H7 (cell line): ENCODE measurements at regions not wholly inside any gene's neighbourhood (a gene's known extent, or its start where the extent isn't known, plus 50 kb on each side); places are given as distances from the start of the nearest gene placed in this dataset.
A peak's percentile ranks its signal among the peaks of the same experiment; 100 is the strongest.

Experiments
- DNase-seq: peaks from one replicate; pipeline ENCODE4 v3.0.0; 2012
- H3K27me3 ChIP-seq: 2 replicates; pipeline ENCODE4 v1.6.0; 2011; ENCODE audit warnings: mild to moderate bottlenecking, low read length; ENCODE audit not compliant: control insufficient read depth, insufficient read depth
- H3K36me3 ChIP-seq: replicated peaks from 2 replicates; pipeline ENCODE4 v1.5.1; 2011; ENCODE audit warnings: low read length; ENCODE audit not compliant: control insufficient read depth, insufficient read depth
- H3K4me3 ChIP-seq: 2 replicates; pipeline ENCODE4 v1.5.1; 2011; ENCODE audit warnings: low read depth, mild to moderate bottlenecking, control low read depth, low read length, moderate library complexity; ENCODE audit not compliant: insufficient read depth

DNA sequence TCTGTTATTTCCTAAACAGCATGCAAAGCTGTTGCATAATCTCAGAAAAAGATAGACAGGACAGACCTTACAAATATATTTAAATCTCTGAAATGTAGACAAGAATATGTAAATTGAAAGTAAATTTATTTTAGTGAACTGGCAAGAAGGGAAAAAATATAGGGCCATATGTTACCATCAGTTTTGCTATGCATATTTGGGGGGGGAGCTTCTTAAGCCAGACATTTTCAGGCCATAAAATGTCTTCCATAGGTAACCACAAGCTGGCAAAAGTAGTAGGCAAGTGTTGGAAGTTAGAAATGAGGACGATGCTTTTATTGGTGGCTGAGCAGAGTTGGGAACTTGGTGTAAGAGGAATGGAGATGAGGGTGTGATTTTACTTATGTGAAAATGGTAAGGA lies 272.0 kb upstream of the CXXC4 start:
- DNase-seq = no peak
- no peak overlapping the region for H3K4me3 ChIP-seq
- H3K27me3 ChIP-seq = no peaks in the 10 kb centered on the region; the same call in 1 of the 2 replicates
- no peaks in the 10 kb centered on the region for H3K36me3 ChIP-seq

DNA sequence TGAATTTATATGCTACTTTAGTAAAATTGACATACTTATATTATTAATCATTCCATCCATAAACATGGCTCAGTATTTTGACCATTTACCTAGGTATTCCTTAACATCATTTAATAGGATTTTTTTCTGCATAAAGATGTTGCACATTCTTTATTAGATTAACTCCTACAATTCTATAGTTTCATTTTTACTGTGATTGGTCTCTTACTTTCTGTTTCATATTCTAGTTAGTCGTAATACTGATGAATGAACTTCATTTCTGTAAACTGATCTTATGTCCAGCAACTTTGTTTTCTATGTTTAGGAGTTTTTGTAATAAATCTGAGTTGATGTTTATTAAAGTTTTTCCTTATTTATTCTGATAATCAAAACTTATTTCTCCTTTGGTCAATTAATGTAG lies 278.2 kb upstream of the CXXC4 start:
- H3K4me3 ChIP-seq = no peak overlapping the region
- no peaks in the 10 kb centered on the region for H3K36me3 ChIP-seq
- H3K27me3 ChIP-seq = no peaks in the 10 kb centered on the region; the same call in 1 of the 2 replicates
- DNase-seq = no peak

DNA sequence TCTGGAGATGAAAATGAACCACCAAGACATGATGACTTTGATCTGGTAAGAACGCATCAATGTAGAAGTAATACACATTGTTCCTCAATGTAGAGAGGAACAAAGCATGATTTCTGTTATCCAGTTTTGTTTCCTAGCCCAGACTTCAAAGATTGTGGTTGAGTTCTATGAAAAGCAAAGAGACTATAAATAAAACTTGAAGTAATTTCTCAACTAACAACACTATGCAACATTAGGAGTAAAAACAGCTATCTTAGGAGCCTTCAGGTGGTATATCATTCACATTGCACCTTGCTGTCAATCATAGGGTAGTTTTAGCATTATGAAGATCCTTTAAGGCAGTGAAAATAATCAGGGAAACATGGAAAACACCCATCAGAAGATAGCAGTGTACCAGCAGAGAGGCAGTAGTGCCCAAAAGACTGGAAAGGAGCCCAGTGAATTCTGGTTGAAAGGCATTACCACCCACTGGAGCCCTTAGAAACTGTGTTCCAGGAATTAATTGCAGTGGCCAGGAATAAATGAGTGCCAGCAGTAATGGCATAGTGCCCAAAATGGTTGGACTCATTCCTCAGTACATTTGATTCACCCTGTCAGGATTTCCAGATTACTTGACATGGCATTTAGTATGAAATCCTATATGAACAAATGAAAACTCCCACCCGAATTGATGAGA lies 300.7 kb upstream of the CXXC4 start:
- no peaks in the 10 kb centered on the region for H3K27me3 ChIP-seq
- DNase-seq = no peak
- H3K36me3 ChIP-seq = no peaks in the 10 kb centered on the region
- H3K4me3 ChIP-seq = no peak overlapping the region

GRCh38 chr4:104811727-104812126 lies 317.0 kb upstream of the CXXC4 start:
- no peaks in the 10 kb centered on the region for H3K36me3 ChIP-seq
- DNase-seq = peak; percentile 2
- no peaks in the 10 kb centered on the region for H3K27me3 ChIP-seq
- no peak overlapping the region for H3K4me3 ChIP-seq

DNA sequence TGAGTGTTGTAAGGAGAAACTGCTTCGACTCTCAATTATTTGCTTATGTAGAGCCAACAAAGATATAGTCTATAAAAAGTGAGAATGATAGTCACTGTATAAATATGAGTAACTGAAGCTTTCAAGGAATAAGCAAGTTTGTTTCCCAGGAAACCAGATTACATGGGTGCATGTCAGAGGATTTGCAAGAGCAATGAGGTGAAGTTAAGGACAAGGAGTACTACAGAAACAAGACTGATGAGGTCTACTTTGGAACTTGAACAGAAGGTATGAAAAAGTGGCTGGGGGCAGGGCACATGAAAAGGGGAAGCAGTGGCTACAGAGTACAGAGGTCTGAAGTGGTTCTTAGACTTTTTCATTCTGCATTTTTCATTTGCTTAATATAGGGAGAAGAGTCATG lies 321.0 kb upstream of the CXXC4 start:
- no peak overlapping the region for H3K4me3 ChIP-seq
- no peak for DNase-seq
- no peaks in the 10 kb centered on the region for H3K27me3 ChIP-seq

DNA sequence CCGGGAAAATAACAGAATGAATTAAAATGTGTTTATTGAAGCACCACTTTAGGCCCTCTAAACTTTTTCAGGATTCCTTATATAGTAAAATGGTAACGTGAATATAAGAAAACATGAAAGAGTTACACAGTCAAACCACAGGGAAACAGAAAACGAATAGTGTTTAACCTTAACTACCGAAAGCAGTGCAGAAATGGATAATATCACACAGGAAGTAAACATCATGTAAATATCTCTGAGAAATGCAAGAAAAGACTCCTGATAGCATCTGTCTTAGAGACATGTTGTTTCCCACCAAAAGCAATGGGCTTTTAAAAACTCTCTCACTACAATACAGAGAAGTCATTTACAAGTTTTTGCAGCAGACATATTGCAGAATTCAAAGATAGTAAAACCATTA lies 323.9 kb upstream of the CXXC4 start:
- DNase-seq = no peak
- no peaks in the 10 kb centered on the region for H3K27me3 ChIP-seq
- H3K4me3 ChIP-seq = no peak overlapping the region
- no peaks in the 10 kb centered on the region for H3K36me3 ChIP-seq

More for the DNA sequence above, 321.0 kb upstream of the CXXC4 start:
- H3K36me3 ChIP-seq = no peaks in the 10 kb centered on the region

DNA sequence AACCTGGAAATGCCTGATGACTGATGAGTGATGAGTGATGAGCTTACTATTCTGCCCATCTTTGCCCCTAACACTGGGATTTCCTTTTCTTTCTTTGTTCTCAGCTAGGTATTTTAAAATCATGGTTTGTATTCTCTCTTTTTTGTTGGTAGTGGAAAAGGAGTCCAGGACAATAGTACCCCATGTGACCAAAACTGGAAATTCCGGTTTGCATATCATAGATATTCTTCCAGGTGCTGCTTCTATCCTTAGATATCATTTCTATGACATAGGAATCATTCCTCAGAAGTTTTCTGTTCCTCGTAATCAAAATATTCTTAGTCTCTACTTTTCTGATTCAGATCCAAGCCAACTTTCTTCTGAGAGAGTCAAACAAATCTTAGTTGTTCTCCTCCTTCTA lies 320.5 kb upstream of the TET2 start:
- no peaks in the 10 kb centered on the region for H3K27me3 ChIP-seq
- H3K36me3 ChIP-seq = no peaks in the 10 kb centered on the region
- DNase-seq = no peak
- no peak overlapping the region for H3K4me3 ChIP-seq

DNA sequence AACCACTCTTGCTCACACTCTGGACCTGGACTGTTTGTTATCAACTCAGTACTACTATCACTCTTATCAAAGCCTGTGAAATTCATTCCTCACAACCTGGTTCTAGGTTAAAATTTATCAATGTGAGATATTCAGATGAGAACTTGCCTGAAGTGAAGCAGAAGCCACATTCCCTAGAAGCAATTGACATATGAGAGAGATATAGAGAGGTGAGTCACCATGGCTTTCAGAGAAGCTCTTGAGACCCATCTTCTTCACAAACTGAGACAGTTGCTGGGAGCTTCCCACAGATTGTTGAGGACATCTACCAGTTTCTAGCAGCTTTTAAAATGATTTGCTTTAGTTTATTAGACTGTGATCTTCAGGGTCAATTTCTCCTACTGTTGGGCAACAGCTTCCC lies 316.9 kb upstream of the TET2 start:
- no peak for DNase-seq

GRCh38 chr4:104848597-104849225 lies 298.0 kb upstream of the TET2 start:
- DNase-seq = no peak
- H3K36me3 ChIP-seq = no peaks in the 10 kb centered on the region
- no peaks in the 10 kb centered on the region for H3K27me3 ChIP-seq
- no peak overlapping the region for H3K4me3 ChIP-seq

More for the DNA sequence above, 316.9 kb upstream of the TET2 start:
- Histone ChIP-seq H3K27me3 (no peaks in the 10 kb centered on the region), H3K36me3 (no peaks in the 10 kb centered on the region), H3K4me3 (no peak overlapping the region)

DNA sequence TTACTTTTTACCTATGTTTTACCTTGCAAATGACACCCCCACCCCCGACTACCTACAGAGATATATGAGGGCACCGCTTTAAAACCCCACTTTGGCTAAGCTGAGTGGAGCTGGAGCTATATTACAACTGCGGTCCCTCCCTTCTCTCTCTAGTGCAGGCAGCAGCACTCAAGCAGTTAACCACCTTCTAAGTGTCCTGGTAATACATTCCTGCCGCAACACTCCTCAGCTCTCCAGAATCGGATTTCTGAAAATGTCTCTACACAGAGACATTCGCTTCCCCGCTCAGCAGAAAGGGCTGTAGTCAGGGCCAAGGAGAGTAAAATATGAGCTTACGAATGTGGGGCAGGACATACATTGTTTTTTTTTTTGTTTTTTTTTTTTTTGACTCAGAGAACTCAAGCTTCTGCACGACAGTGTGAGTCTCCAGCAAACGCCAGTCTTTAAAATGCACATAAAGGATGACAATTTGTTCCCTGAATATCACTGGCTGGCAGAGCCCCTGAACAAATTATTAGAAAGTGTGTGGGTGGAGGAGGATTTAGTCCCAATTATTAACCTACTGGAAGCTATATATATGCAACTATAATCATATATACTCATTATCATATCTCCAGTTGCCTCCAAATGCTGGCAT lies 287.0 kb upstream of the TET2 start:
- DNase-seq = peak; percentile 17
- Histone ChIP-seq H3K27me3 (no peaks in the 10 kb centered on the region), H3K4me3 (no peak overlapping the region), H3K36me3 (no peaks in the 10 kb centered on the region)

DNA sequence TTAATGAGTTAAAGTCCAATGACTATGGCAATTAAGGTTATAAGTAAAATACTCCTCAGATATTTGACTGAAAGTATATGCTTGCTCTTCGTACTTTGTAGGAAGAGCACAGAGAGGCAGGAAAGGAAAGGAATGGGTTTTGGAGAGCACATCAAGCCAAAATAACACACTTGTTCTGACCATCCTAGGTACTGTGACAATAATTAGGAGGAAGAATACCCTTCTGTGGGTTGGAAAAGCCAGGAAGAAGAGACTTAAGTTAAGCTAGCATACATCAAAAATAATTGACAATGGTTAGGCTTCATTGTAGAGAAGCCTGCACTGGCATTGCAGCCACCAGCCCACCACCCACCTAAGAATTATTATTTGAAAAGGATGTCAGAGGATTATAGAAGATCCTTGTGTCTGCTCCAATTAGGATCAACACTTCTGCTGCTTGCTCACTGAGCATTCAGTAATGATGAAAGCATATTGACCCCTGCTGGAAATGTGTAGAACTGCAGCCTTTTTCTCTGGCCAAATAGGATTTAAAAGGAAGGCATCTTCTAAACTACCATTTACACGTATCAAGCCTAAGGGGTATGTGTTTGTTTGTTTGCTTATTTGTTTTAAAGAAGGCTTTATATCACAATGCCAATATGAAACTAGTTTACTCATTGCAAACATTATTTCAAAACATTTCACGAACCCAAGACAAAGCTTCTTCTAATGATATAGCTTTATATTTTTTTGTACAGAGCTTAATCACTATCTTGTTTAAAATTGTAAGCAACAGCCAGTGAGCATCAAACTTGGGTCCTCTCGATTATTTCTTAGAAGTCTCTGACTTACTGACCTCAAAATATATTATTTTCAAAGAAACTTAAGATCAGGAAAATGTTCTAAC lies 286.2 kb upstream of the TET2 start:
- DNase-seq = peak; percentile 53
- Histone ChIP-seq H3K27me3 (no peaks in the 10 kb centered on the region), H3K36me3 (no peaks in the 10 kb centered on the region), H3K4me3 (no peak overlapping the region)

DNA sequence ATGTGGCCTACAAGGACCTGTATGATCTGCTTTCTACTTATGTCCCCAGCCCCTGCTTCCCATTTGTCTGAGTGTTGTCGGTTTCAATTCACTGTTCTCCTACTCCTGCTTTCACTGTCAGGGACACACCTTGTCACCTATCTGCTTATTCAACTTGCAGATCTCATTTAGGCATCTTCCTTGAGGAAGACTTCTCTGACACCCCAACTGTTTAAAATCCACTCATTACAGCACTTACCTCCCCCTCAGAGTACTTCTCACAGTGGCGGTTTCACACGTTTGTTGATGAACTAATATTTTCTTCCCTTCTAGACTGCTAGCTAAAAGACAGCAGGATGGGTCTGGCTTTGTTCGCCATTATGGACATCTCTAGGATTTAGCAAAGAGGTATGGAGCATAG lies 279.9 kb upstream of the TET2 start:
- H3K36me3 ChIP-seq = no peaks in the 10 kb centered on the region
- DNase-seq = no peak
- H3K4me3 ChIP-seq = no peak overlapping the region
- H3K27me3 ChIP-seq = no peaks in the 10 kb centered on the region; the same call in 1 of the 2 replicates

- Histone ChIP-seq H3K27me3 (no peaks in the 10 kb centered on the region; the same call in 1 of the 2 replicates), H3K36me3 (no peaks in the 10 kb centered on the region), H3K4me3 (no peak overlapping the region)
- no peak for DNase-seq
Observed at GRCh38 chr4:104868533-104868932, 278.1 kb upstream of the TET2 start.

DNA sequence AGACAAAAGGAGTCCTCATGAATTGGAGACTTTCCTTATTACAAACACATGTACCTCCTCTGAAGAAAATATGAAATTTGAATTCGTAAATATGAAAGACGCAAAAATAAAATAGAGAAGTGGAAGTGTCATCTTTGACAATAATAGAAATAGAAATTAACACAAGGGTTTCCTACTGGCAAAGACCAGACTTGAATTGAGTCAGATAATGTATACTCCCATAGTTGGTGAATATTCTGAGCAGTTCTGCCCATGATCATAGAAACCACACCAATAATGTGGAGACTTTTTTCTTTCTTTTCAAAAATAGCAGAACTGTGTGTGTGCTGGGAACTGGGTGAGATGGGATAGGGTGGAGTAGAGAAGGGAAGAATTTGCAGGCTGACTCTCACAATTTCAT lies 277.7 kb upstream of the TET2 start:
- H3K36me3 ChIP-seq = no peaks in the 10 kb centered on the region
- H3K4me3 ChIP-seq = no peak overlapping the region
- H3K27me3 ChIP-seq = no peaks in the 10 kb centered on the region; the same call in 1 of the 2 replicates
- no peak for DNase-seq
